ENCODE measurements at regions not wholly inside any gene's neighbourhood (a gene's known extent, or its start where the extent isn't known, plus 50 kb on each side); places are given as distances from the start of the nearest gene placed in this dataset.
A peak's percentile ranks its signal among the peaks of the same experiment; 100 is the strongest.

DNA sequence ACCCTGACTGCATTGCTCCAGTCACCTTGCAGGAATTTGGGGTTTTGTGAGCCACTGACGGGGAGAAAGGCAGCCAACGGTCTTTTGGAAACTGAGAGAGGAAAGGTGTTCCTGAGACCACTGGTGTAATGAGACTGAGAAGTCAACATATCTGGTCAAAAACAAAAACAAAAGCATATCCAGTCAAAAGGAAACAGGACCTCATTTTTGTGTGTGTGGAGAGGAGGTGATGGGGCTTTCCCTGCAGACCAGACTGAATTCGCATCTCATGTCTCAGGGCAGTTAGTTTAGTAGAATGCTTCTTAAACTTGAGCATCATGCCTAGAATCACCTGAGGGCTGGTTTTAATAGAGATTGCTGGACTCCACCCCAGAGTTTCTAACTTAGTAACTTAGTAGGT is 198.4 kb downstream of the COPRS start:
- no peaks in the 10 kb centered on the region for H3K36me3 ChIP-seq (ENCODE audit: insufficient read depth, low read length)
- DNase-seq (no peak), ATAC-seq (ENCODE audit: poor library complexity) (no peak)
- ChIA-PET CTCF (no interaction called here), POLR2A (no interaction called here)
- Mint-ChIP-seq H3K36me3 (ENCODE audit: low read depth) (peaks cover 4% of the 10 kb centered on the region), H3K9me3 (peaks cover 10% of the 10 kb centered on the region), H3K27me3 (peaks cover 24% of the 10 kb centered on the region), H3K4me1 (ENCODE audit: low read depth) (no peaks in the 10 kb centered on the region), H3K4me3 (no peak overlapping the region), H3K27ac (no peak overlapping the region)
- peaks cover 0 to 3% of the 10 kb centered on the region in 2 experiments for H3K27me3 ChIP-seq (ENCODE audit: control insufficient read depth in 1 of 2, insufficient read depth in 2 of 2, low read length in 2 of 2)
- intact Hi-C loops (cut with DNase I, micrococcal nuclease), result no loop called here
- H3K9me3 ChIP-seq (ENCODE audit: control insufficient read depth in 1 of 2, insufficient read depth in 1 of 2, low read length in 2 of 2), result peaks cover 12 to 14% of the 10 kb centered on the region in 2 experiments
- TF ChIP-seq, protein P1, sequence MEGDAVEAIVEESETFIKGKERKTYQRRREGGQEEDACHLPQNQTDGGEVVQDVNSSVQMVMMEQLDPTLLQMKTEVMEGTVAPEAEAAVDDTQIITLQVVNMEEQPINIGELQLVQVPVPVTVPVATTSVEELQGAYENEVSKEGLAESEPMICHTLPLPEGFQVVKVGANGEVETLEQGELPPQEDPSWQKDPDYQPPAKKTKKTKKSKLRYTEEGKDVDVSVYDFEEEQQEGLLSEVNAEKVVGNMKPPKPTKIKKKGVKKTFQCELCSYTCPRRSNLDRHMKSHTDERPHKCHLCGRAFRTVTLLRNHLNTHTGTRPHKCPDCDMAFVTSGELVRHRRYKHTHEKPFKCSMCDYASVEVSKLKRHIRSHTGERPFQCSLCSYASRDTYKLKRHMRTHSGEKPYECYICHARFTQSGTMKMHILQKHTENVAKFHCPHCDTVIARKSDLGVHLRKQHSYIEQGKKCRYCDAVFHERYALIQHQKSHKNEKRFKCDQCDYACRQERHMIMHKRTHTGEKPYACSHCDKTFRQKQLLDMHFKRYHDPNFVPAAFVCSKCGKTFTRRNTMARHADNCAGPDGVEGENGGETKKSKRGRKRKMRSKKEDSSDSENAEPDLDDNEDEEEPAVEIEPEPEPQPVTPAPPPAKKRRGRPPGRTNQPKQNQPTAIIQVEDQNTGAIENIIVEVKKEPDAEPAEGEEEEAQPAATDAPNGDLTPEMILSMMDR (IDR thresholded peaks at IDR 0.05), result no peak
- no peaks in the 10 kb centered on the region for H3K4me1 ChIP-seq (ENCODE audit: insufficient read depth, low read length)
- no peak overlapping the region for H3K4me3 ChIP-seq (ENCODE audit: low read length)
- H3K27ac ChIP-seq (ENCODE audit: low read depth in 1 of 2, low read length in 2 of 2), result no peak overlapping the region

DNA sequence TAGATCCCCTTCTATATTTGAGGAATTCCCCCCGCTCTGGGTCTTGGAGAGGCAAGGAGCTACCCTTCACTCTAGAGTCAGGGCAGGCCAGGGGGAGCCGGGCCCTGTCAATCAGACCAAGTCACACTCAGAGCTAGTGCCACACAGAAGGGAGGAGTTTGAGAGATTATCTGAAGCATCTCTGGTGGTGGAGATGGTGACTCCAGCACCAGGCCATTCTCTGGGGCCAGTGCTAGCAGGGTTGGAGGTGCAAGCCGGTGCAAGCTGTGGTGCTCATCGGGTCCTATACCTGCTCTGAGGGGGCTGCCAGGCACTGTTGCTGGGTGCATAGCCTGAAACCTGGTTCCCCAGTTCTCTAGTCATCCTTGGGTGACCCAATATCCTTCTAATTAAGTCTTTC is 201.2 kb downstream of the COPRS start:
- no peaks in the 10 kb centered on the region for H3K4me1 ChIP-seq (ENCODE audit: insufficient read depth, low read length)
- H3K9me3 ChIP-seq (ENCODE audit: control insufficient read depth in 1 of 2, insufficient read depth in 1 of 2, low read length in 2 of 2), result peaks cover 2 to 6% of the 10 kb centered on the region in 2 experiments
- H3K4me1 Mint-ChIP-seq (ENCODE audit: low read depth), result no peaks in the 10 kb centered on the region
- peaks cover 0 to 3% of the 10 kb centered on the region in 2 experiments for H3K27me3 ChIP-seq (ENCODE audit: control insufficient read depth in 1 of 2, insufficient read depth in 2 of 2, low read length in 2 of 2)
- ChIA-PET CTCF (no interaction called here), POLR2A (no interaction called here)
- DNase-seq (no peak), ATAC-seq (ENCODE audit: poor library complexity) (no peak)
- intact Hi-C loops (cut with DNase I, micrococcal nuclease), result no loop called here
- H3K4me3 Mint-ChIP-seq, result no peak overlapping the region
- TF ChIP-seq, protein P1 (IDR thresholded peaks at IDR 0.05), result no peak
- H3K9me3 Mint-ChIP-seq, result peaks cover 4% of the 10 kb centered on the region
- peaks cover 4% of the 10 kb centered on the region for H3K36me3 Mint-ChIP-seq (ENCODE audit: low read depth)
- H3K4me3 ChIP-seq (ENCODE audit: low read length), result no peak overlapping the region
- peaks cover 24% of the 10 kb centered on the region for H3K27me3 Mint-ChIP-seq
- no peak overlapping the region for H3K27ac ChIP-seq (ENCODE audit: low read depth in 1 of 2, low read length in 2 of 2)
- H3K36me3 ChIP-seq (ENCODE audit: insufficient read depth, low read length), result no peaks in the 10 kb centered on the region
- no peak overlapping the region for H3K27ac Mint-ChIP-seq

DNA sequence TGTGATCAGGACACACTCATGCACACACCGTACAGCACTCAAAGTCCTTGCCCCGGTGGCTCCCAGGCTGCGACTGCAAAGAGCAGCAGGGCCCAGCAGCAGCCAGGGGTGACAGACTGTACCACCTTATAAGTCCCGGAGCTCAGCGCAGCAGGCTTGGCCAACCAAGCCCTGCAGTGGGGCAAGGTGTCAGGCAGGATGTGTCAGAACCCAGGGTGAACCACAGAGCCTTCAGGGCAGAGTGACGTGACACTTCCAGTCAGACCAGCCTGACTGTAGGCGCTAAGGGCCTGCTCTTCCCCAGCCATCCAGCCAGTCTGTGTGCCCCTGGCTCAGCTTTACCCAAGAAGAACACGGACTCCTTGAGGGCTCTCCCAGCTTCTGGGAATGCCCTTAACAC is 204.1 kb downstream of the COPRS start:
- Histone ChIP-seq H3K36me3 (ENCODE audit: insufficient read depth, low read length) (no peaks in the 10 kb centered on the region), H3K27me3 (ENCODE audit: control insufficient read depth in 1 of 2, insufficient read depth in 2 of 2, low read length in 2 of 2) (no peaks in the 10 kb centered on the region), H3K4me3 (ENCODE audit: low read length) (no peak overlapping the region), H3K9me3 (ENCODE audit: control insufficient read depth in 1 of 2, insufficient read depth in 1 of 2, low read length in 2 of 2) (no peaks in the 10 kb centered on the region), H3K27ac (ENCODE audit: low read depth in 1 of 2, low read length in 2 of 2) (no peak overlapping the region), H3K4me1 (ENCODE audit: insufficient read depth, low read length) (no peaks in the 10 kb centered on the region)
- Mint-ChIP-seq H3K4me3 (no peak overlapping the region), H3K27me3 (peaks cover 17% of the 10 kb centered on the region), H3K27ac (no peak overlapping the region), H3K9me3 (no peaks in the 10 kb centered on the region), H3K36me3 (ENCODE audit: low read depth) (no peaks in the 10 kb centered on the region), H3K4me1 (ENCODE audit: low read depth) (no peaks in the 10 kb centered on the region)
- CTCF ChIA-PET, result no interaction called here
- no peak for ATAC-seq (ENCODE audit: poor library complexity)
- DNase-seq, result peak in 4 of 14 experiments; percentile 3 to 57 (median 20)
- TF ChIP-seq, protein P1 (IDR thresholded peaks at IDR 0.05), result no peak
- POLR2A ChIA-PET, result no interaction called here
- intact Hi-C loops (cut with DNase I, micrococcal nuclease), result no loop called here

Measured in CD4-positive, alpha-beta T cell (primary cell).